ENCODE measurements at regions not wholly inside any gene's neighbourhood (a gene's known extent, or its start where the extent isn't known, plus 50 kb on each side); places are given as distances from the start of the nearest gene placed in this dataset.

GRCh38 chr5:143554918-143555477 lies 151.5 kb upstream of the NR3C1 start:
- no peak for DNase-seq

- no peak for DNase-seq
Measured at GRCh38 chr5:143554187-143554717, 150.8 kb upstream of the NR3C1 start.

- no peak for DNase-seq
Measured at GRCh38 chr5:143552680-143553079, 149.2 kb upstream of the NR3C1 start.

GRCh38 chr5:143551820-143552251 lies 148.3 kb upstream of the NR3C1 start:
- no peak for DNase-seq

- DNase-seq: no peak
Measured at GRCh38 chr5:143550986-143551630, 147.6 kb upstream of the NR3C1 start.

- DNase-seq: no peak
Measured at GRCh38 chr5:143547342-143547741, 143.9 kb upstream of the NR3C1 start.

GRCh38 chr5:143546394-143546793 lies 142.9 kb upstream of the NR3C1 start:
- no peak for DNase-seq

- no peak for DNase-seq
Measured at GRCh38 chr5:143544606-143545005, 141.1 kb upstream of the NR3C1 start.

GRCh38 chr5:143543358-143544255 lies 140.1 kb upstream of the NR3C1 start:
- no peak for DNase-seq

GRCh38 chr5:143542798-143543144 lies 139.3 kb upstream of the NR3C1 start:
- DNase-seq: no peak

GRCh38 chr5:143541943-143542797 lies 138.7 kb upstream of the NR3C1 start:
- no peak for DNase-seq

GRCh38 chr5:143539742-143540141 lies 136.3 kb upstream of the NR3C1 start:
- DNase-seq: no peak

- no peak for DNase-seq
Measured at GRCh38 chr5:143537056-143537455, 133.6 kb upstream of the NR3C1 start.

- DNase-seq: no peak
Measured at GRCh38 chr5:143536364-143536763, 132.9 kb upstream of the NR3C1 start.

GRCh38 chr5:143534761-143535154 lies 131.3 kb upstream of the NR3C1 start:
- no peak for DNase-seq

- DNase-seq: no peak
Measured at GRCh38 chr5:143533978-143534760, 130.7 kb upstream of the NR3C1 start.

GRCh38 chr5:143533475-143533874 lies 130.0 kb upstream of the NR3C1 start:
- no peak for DNase-seq

- DNase-seq: no peak
Measured at GRCh38 chr5:143527808-143528207, 124.3 kb upstream of the NR3C1 start.

- no peak for DNase-seq
Measured at GRCh38 chr5:143525176-143525575, 121.7 kb upstream of the NR3C1 start.

- no peak for DNase-seq
Measured at GRCh38 chr5:143524338-143524945, 121.0 kb upstream of the NR3C1 start.

GRCh38 chr5:143521846-143522400 lies 118.4 kb upstream of the NR3C1 start:
- DNase-seq: no peak

Measured in stimulated activated CD4-positive, alpha-beta T cell treated with anti-CD3 and anti-CD28 coated beads, Interleukin-2, amount 100 ng/mL, for 24 hours (primary cell).